ENCODE measurements at regions not wholly inside any gene's neighbourhood (a gene's known extent, or its start where the extent isn't known, plus 50 kb on each side); places are given as distances from the start of the nearest gene placed in this dataset.

GRCh38 chr10:59577984-59578383 lies 131.7 kb downstream of the SLC16A9 start:
- Mint-ChIP-seq H3K27me3 (peaks cover 16% of the 10 kb centered on the region), H3K36me3 (ENCODE audit: low read depth) (no peaks in the 10 kb centered on the region)
- intact Hi-C loops (cut with DNase I, micrococcal nuclease) = no loop called here

GRCh38 chr10:59575269-59575668 lies 134.4 kb downstream of the SLC16A9 start:
- ATAC-seq (ENCODE audit: poor library complexity) (no peak), DNase-seq (no peak)
- Mint-ChIP-seq H3K4me1 (ENCODE audit: low read depth) (no peaks in the 10 kb centered on the region), H3K4me3 (no peak overlapping the region), H3K27me3 (peaks cover 17% of the 10 kb centered on the region), H3K36me3 (ENCODE audit: low read depth) (no peaks in the 10 kb centered on the region), H3K27ac (no peak overlapping the region), H3K9me3 (no peaks in the 10 kb centered on the region)
- POLR2A ChIA-PET = no interaction called here
- no peak overlapping the region for H3K27ac ChIP-seq (ENCODE audit: low read depth in 1 of 2, low read length in 2 of 2)
- no peaks in the 10 kb centered on the region for H3K9me3 ChIP-seq (ENCODE audit: control insufficient read depth in 1 of 2, insufficient read depth in 1 of 2, low read length in 2 of 2)
- CTCF ChIA-PET = no interaction called here
- H3K4me1 ChIP-seq (ENCODE audit: insufficient read depth, low read length) = no peaks in the 10 kb centered on the region
- peaks cover 0 to 4% of the 10 kb centered on the region in 2 experiments for H3K27me3 ChIP-seq (ENCODE audit: control insufficient read depth in 1 of 2, insufficient read depth in 2 of 2, low read length in 2 of 2)
- intact Hi-C loops (cut with DNase I, micrococcal nuclease) = no loop called here
- H3K36me3 ChIP-seq (ENCODE audit: insufficient read depth, low read length) = no peaks in the 10 kb centered on the region
- no peak overlapping the region for H3K4me3 ChIP-seq (ENCODE audit: low read length)
- no peak for TF ChIP-seq CTCF (IDR thresholded peaks at IDR 0.05)

More at GRCh38 chr10:59577984-59578383, 131.7 kb downstream of the SLC16A9 start:
- no peak for TF ChIP-seq CTCF (IDR thresholded peaks at IDR 0.05)
- H3K9me3 Mint-ChIP-seq = no peaks in the 10 kb centered on the region
- H3K27ac ChIP-seq (ENCODE audit: low read depth in 1 of 2, low read length in 2 of 2) = no peak overlapping the region
- no peaks in the 10 kb centered on the region for H3K4me1 ChIP-seq (ENCODE audit: insufficient read depth, low read length)
- no peaks in the 10 kb centered on the region for H3K36me3 ChIP-seq (ENCODE audit: insufficient read depth, low read length)
- ChIA-PET CTCF (no interaction called here), POLR2A (no interaction called here)
- no peak overlapping the region for H3K4me3 Mint-ChIP-seq
- H3K27me3 ChIP-seq (ENCODE audit: control insufficient read depth in 1 of 2, insufficient read depth in 2 of 2, low read length in 2 of 2) = no peaks in the 10 kb centered on the region
- no peak overlapping the region for H3K27ac Mint-ChIP-seq
- DNase-seq (no peak), ATAC-seq (ENCODE audit: poor library complexity) (no peak)
- no peak overlapping the region for H3K4me3 ChIP-seq (ENCODE audit: low read length)
- no peaks in the 10 kb centered on the region for H3K4me1 Mint-ChIP-seq (ENCODE audit: low read depth)
- H3K9me3 ChIP-seq (ENCODE audit: control insufficient read depth in 1 of 2, insufficient read depth in 1 of 2, low read length in 2 of 2) = no peaks in the 10 kb centered on the region

GRCh38 chr10:59563531-59563930 lies 146.1 kb downstream of the SLC16A9 start:
- intact Hi-C loops (cut with DNase I, micrococcal nuclease) = no loop called here
- Histone ChIP-seq H3K36me3 (ENCODE audit: insufficient read depth, low read length) (no peaks in the 10 kb centered on the region), H3K27me3 (ENCODE audit: control insufficient read depth in 1 of 2, insufficient read depth in 2 of 2, low read length in 2 of 2) (no peaks in the 10 kb centered on the region), H3K4me1 (ENCODE audit: insufficient read depth, low read length) (no peaks in the 10 kb centered on the region), H3K9me3 (ENCODE audit: control insufficient read depth in 1 of 2, insufficient read depth in 1 of 2, low read length in 2 of 2) (peaks cover 0 to 4% of the 10 kb centered on the region in 2 experiments), H3K27ac (ENCODE audit: low read depth in 1 of 2, low read length in 2 of 2) (no peak overlapping the region), H3K4me3 (ENCODE audit: low read length) (no peak overlapping the region)
- Mint-ChIP-seq H3K36me3 (ENCODE audit: low read depth) (no peaks in the 10 kb centered on the region), H3K4me3 (no peak overlapping the region), H3K27ac (no peak overlapping the region), H3K27me3 (no peaks in the 10 kb centered on the region), H3K9me3 (no peaks in the 10 kb centered on the region), H3K4me1 (ENCODE audit: low read depth) (no peaks in the 10 kb centered on the region)
- ChIA-PET POLR2A (no interaction called here), CTCF (interaction anchor here (0.9 kb wide), 1 partner anchor 16 kb away, joined by 3 read pairs; no protein-coding TSS in a partner anchor)
- TF ChIP-seq CTCF (IDR thresholded peaks at IDR 0.05) = no peak
- DNase-seq = no peak
- ATAC-seq (ENCODE audit: poor library complexity) = no peak
